Fibroblast of lung (primary cell): ENCODE measurements at regions not wholly inside any gene's neighbourhood (a gene's known extent, or its start where the extent isn't known, plus 50 kb on each side); places are given as distances from the start of the nearest gene placed in this dataset.

Experiments used
- DNase-seq, 2 donors: peaks; one replicate each; pipeline versions ENCODE4 v3.0.0 to v3.0.0-alpha.2; 2010; ENCODE audit warnings: low read depth in 2 of 2
- H2AFZ ChIP-seq: 2 replicates; pipeline ENCODE4 v1.5.1; 2012; ENCODE audit warnings: low read length, control low read depth, inconsistent platforms
- H3K27ac ChIP-seq: 2 replicates; pipeline ENCODE4 v1.5.1; 2011; ENCODE audit warnings: low read length, control low read depth; ENCODE audit not compliant: insufficient read depth
- H3K27me3 ChIP-seq: 2 replicates; pipeline ENCODE4 v1.5.1; 2011; ENCODE audit warnings: mild to moderate bottlenecking, low read length; ENCODE audit not compliant: control insufficient read depth, insufficient read depth
- H3K36me3 ChIP-seq: 2 replicates; pipeline ENCODE4 v1.5.1; 2011; ENCODE audit warnings: low read length; ENCODE audit not compliant: control insufficient read depth, insufficient read depth
- H3K4me1 ChIP-seq: 2 replicates; pipeline ENCODE4 v1.5.1; 2011; ENCODE audit warnings: low read length; ENCODE audit not compliant: control insufficient read depth, insufficient read depth; ENCODE audit errors: extremely low read depth
- H3K4me2 ChIP-seq: 2 replicates; pipeline ENCODE4 v1.5.1; 2011; ENCODE audit warnings: low read length, control low read depth; ENCODE audit not compliant: insufficient read depth; ENCODE audit errors: extremely low read depth
- H3K4me3 ChIP-seq, 4 experiments: fragments of 200-600 bp in 1 of 4; sonication (generic) in 1 of 4; replicated peaks in 1 of 4; 2 replicates each; pipeline ENCODE4 v1.5.1; 2011 to 2016; ENCODE audit warnings: low read length in 4 of 4, low read depth in 3 of 4, mild to moderate bottlenecking in 3 of 4, control low read depth in 2 of 4, inconsistent platforms in 1 of 4, mixed read lengths in 1 of 4; ENCODE audit not compliant: insufficient read depth in 1 of 4; ENCODE audit errors: control extremely low read depth in 1 of 4
- H3K79me2 ChIP-seq: 2 replicates; pipeline ENCODE4 v1.5.1; 2012; ENCODE audit warnings: mild to moderate bottlenecking, low read length, inconsistent platforms; ENCODE audit not compliant: control insufficient read depth, insufficient read depth
- H3K9ac ChIP-seq: 2 replicates; pipeline ENCODE4 v1.5.1; 2011; ENCODE audit warnings: mild to moderate bottlenecking, low read length, control low read depth; ENCODE audit not compliant: insufficient read depth
- H3K9me3 ChIP-seq: 2 replicates; pipeline ENCODE4 v1.5.1; 2012; ENCODE audit warnings: low read depth, low read length; ENCODE audit not compliant: control insufficient read depth, insufficient read depth
- H4K20me1 ChIP-seq: 2 replicates; pipeline ENCODE4 v1.5.1; 2011; ENCODE audit warnings: low read length; ENCODE audit not compliant: control insufficient read depth, insufficient read depth; ENCODE audit errors: extremely low read depth
- CTCF ChIP-seq, 2 donors: IDR thresholded peaks in 1 of 2; conservative IDR thresholded peaks in 1 of 2; 1 replicate in 1 of 2; 2 replicates in 1 of 2; pipeline ENCODE4 v1.5.1; 2011 to 2012; ENCODE audit warnings: low read length in 2 of 2, control low read depth in 1 of 2, inconsistent platforms in 1 of 2, low read depth in 1 of 2, mild to moderate bottlenecking in 1 of 2
- EZH2 ChIP-seq: IDR thresholded peaks from 2 replicates; pipeline ENCODE4 v1.5.1; 2012; ENCODE audit warnings: low read length, control low read depth, mild to moderate bottlenecking; ENCODE audit errors: missing control alignments

GRCh38 chr4:83875437-83875836 is 339.5 kb downstream of the GPAT3 start:
- H3K79me2 ChIP-seq = no peaks in the 10 kb centered on the region
- TF ChIP-seq EZH2 (no peak), CTCF (conservative IDR thresholded peaks at IDR 0.05 in 1 of 2, IDR thresholded peaks at IDR 0.05 in 1 of 2; ENCODE audit: low read depth in 1 of 2, low read length in 2 of 2) (no peak)

GRCh38 chr4:83873996-83874395 is 338.1 kb downstream of the GPAT3 start:
- Histone ChIP-seq H3K36me3 (no peaks in the 10 kb centered on the region), H3K9me3 (no peaks in the 10 kb centered on the region), H4K20me1 (no peaks in the 10 kb centered on the region), H3K27ac (no peak overlapping the region), H3K4me2 (no peak overlapping the region), H3K9ac (no peak overlapping the region), H3K4me3 (no peak overlapping the region), H3K79me2 (no peaks in the 10 kb centered on the region), H2AFZ (no peak overlapping the region), H3K4me1 (no peaks in the 10 kb centered on the region), H3K27me3 (no peaks in the 10 kb centered on the region)
- no peak for TF ChIP-seq CTCF (conservative IDR thresholded peaks at IDR 0.05 in 1 of 2, IDR thresholded peaks at IDR 0.05 in 1 of 2; ENCODE audit: low read depth in 1 of 2, low read length in 2 of 2)
- no peak for TF ChIP-seq EZH2
- DNase-seq = no peak

More at GRCh38 chr4:83875437-83875836, 339.5 kb downstream of the GPAT3 start:
- Histone ChIP-seq H3K9me3 (no peaks in the 10 kb centered on the region), H3K27ac (no peak overlapping the region), H3K9ac (no peak overlapping the region), H3K36me3 (no peaks in the 10 kb centered on the region), H3K4me1 (no peaks in the 10 kb centered on the region), H3K4me2 (no peak overlapping the region), H2AFZ (no peak overlapping the region), H3K4me3 (no peak overlapping the region), H4K20me1 (no peaks in the 10 kb centered on the region), H3K27me3 (no peaks in the 10 kb centered on the region)
- DNase-seq = no peak

DNA sequence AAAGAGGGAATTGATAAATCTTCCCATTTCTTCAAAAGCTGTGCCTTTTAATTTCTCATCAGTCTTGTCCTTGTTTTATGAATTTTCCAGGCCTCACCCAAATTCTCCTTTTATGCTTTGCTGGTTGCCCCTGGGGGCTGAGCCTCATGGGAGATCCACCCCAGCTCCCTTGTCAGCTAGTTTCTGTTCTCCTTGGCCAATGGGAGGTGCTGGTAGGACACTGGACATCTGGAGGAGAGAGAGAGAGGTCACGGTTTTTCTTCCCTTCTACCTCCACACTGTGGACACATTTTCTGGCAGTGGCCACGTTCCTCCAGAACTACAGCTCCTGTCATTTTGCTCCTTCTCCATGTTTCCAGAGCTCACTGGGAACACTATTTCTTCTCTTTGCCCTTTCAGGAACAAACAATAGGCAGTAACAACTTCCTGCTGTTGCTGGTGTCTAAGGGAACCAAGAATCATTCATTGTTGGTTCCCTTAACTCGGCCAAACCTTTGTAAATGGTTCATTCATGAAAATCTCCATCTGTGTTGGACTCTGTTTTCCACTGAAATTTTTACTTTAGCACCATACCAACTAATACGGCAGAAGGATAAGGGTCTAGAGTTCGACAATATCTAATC is 334.5 kb downstream of the GPAT3 start:
- no peaks in the 10 kb centered on the region for H4K20me1 ChIP-seq
- H2AFZ ChIP-seq = no peak overlapping the region
- H3K27me3 ChIP-seq = no peaks in the 10 kb centered on the region
- no peak for DNase-seq
- TF ChIP-seq CTCF (conservative IDR thresholded peaks at IDR 0.05 in 1 of 2, IDR thresholded peaks at IDR 0.05 in 1 of 2; ENCODE audit: low read depth in 1 of 2, low read length in 2 of 2) (no peak), EZH2 (no peak)
- H3K27ac ChIP-seq = no peak overlapping the region
- no peak overlapping the region for H3K4me2 ChIP-seq
- no peaks in the 10 kb centered on the region for H3K4me1 ChIP-seq
- H3K9me3 ChIP-seq = no peaks in the 10 kb centered on the region
- H3K79me2 ChIP-seq = no peaks in the 10 kb centered on the region
- H3K36me3 ChIP-seq = no peaks in the 10 kb centered on the region
- H3K4me3 ChIP-seq = no peak overlapping the region
- H3K9ac ChIP-seq = no peak overlapping the region
